ENCODE measurements at regions not wholly inside any gene's neighbourhood (a gene's known extent, or its start where the extent isn't known, plus 50 kb on each side); places are given as distances from the start of the nearest gene placed in this dataset.

DNA sequence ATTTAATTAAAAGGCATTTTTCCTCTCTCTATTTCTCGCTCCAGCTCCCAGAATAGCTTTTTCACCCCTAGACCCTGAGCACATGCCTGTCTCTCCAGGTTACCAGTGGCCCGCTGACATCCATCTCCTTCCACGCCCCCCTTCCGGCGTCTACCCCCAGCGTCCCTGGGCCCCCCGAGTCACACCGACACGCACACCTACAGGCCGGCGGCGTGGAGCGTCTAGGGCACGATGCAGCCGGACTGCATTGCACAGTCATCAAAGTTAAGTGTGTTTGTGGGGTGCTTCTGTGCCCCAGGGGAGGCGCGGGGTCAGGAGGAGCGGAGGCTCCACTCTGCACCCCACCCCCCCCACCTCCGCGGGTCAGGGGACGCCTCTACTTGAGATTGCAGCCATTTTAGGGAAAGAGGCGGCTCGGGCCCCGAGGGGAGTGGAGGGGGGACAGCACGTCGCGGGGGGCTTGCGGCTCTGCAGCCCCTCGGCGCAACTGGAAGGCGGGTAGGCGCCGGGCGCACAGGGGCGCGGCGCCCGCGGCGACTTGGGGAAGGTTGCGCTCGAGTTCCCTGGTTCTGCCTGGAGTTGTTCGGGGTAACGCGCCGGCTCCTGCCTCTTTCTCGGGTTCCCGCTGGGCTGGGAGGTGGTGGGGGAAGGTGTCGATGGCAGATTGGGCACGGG, 112.7 kb downstream of the DHX15 start (continued):
- no peak for TF ChIP-seq REST (IDR thresholded peaks at IDR 0.05; ENCODE audit: borderline replicate concordance)
- no peak for TF ChIP-seq REST (CRISPR knock-in tag; IDR thresholded peaks at IDR 0.05; ENCODE audit: low read depth)
- no peak for TF ChIP-seq CEBPG (CRISPR knock-in tag; IDR thresholded peaks at IDR 0.05)
- TF ChIP-seq CEBPG (tag; conservative IDR thresholded peaks at IDR 0.05 in 1 of 2, IDR thresholded peaks at IDR 0.05 in 1 of 2), result no peak
- TF ChIP-seq, protein P1, sequence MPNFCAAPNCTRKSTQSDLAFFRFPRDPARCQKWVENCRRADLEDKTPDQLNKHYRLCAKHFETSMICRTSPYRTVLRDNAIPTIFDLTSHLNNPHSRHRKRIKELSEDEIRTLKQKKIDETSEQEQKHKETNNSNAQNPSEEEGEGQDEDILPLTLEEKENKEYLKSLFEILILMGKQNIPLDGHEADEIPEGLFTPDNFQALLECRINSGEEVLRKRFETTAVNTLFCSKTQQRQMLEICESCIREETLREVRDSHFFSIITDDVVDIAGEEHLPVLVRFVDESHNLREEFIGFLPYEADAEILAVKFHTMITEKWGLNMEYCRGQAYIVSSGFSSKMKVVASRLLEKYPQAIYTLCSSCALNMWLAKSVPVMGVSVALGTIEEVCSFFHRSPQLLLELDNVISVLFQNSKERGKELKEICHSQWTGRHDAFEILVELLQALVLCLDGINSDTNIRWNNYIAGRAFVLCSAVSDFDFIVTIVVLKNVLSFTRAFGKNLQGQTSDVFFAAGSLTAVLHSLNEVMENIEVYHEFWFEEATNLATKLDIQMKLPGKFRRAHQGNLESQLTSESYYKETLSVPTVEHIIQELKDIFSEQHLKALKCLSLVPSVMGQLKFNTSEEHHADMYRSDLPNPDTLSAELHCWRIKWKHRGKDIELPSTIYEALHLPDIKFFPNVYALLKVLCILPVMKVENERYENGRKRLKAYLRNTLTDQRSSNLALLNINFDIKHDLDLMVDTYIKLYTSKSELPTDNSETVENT (CRISPR knock-in tag; IDR thresholded peaks at IDR 0.05), result no peak
- TF ChIP-seq KAT2B (IDR thresholded peaks at IDR 0.05; ENCODE audit: low read depth, low read length), result no peak
- TF ChIP-seq RUNX1 (IDR thresholded peaks at IDR 0.05; ENCODE audit: low read depth), result no peak
- TF ChIP-seq ZNF175 (CRISPR knock-in tag; IDR thresholded peaks at IDR 0.05; ENCODE audit: low read depth), result no peak
- TF ChIP-seq DMBX1 (CRISPR knock-in tag; IDR thresholded peaks at IDR 0.05; ENCODE audit: borderline replicate concordance), result no peak
- TF ChIP-seq ZNF232 (CRISPR knock-in tag; IDR thresholded peaks at IDR 0.05), result no peak
- TF ChIP-seq ZNF431 (CRISPR knock-in tag; IDR thresholded peaks at IDR 0.05), result no peak
